A549 (cell line): ENCODE measurements at regions not wholly inside any gene's neighbourhood (a gene's known extent, or its start where the extent isn't known, plus 50 kb on each side); places are given as distances from the start of the nearest gene placed in this dataset.

Experiments used
- ATAC-seq, 2 experiments: fragments of 200-7000 bp in 1 of 2; fragments of >200 bp in 1 of 2; cut with Nextera tagmentation in 1 of 2; cut with Tn5 transposase in 1 of 2; 3 replicates each; pipeline versions ENCODE4 v1.8.0 to v1.9.1; 2018 to 2020; ENCODE audit warnings: mild to moderate bottlenecking in 1 of 2, moderate library complexity in 1 of 2
- CTCF ChIA-PET: fragments of 300-600 bp; sonication (Branson Sonifier 250); formaldehyde crosslinking; extraction: SDS; loops from one replicate; lab custom pipeline; 2021; ENCODE audit warnings: antibody characterized with exemption, inconsistent platforms; lab: Yijun Ruan, JAX
- POLR2A ChIA-PET: fragments of 350-600 bp; formaldehyde crosslinking; extraction: SDS; loops from one replicate; lab custom pipeline; 2021; ENCODE audit warnings: antibody characterized with exemption, inconsistent platforms; lab: Yijun Ruan, JAX
- DNase-seq, 2 experiments: peaks; one replicate each; pipeline versions ENCODE4 v3.0.0 to v3.0.0-alpha.2; 2011 to 2016; ENCODE audit warnings: low read depth in 1 of 2, low spot score in 1 of 2
- FAIRE-seq: peaks from 2 replicates; lab custom pipeline; 2011; peaks lifted over from hg19 to GRCh38; lab: Jason Lieb, UNC
- H3K27ac ChIP-seq, 2 experiments: fragments of >200 bp; sonication (Bioruptor Twin); formaldehyde crosslinking; 3 replicates each; pipeline ENCODE4 v1.5.1; 2016 to 2017
- H3K4me1 ChIP-seq: fragments of >200 bp; sonication (Bioruptor Twin); formaldehyde crosslinking; 3 replicates; pipeline ENCODE4 v1.6.1; 2016
- H3K4me2 ChIP-seq: fragments of >200 bp; sonication (Bioruptor Twin); formaldehyde crosslinking; 3 replicates; pipeline ENCODE4 v1.6.1; 2016
- H3K4me3 ChIP-seq: fragments of >200 bp; sonication (Bioruptor Twin); formaldehyde crosslinking; 3 replicates; pipeline ENCODE4 v1.5.1; 2016
- H3K9me3 ChIP-seq: fragments of >200 bp; sonication (Bioruptor Twin); formaldehyde crosslinking; 3 replicates; pipeline ENCODE4 v1.6.1; 2016
- BHLHE40 ChIP-seq: IDR thresholded peaks from 2 replicates; pipeline ENCODE4 v1.6.1; 2012; ENCODE audit warnings: low read depth, low read length, inconsistent platforms
- CBX2 ChIP-seq: fragments of 200-600 bp; sonication (generic); IDR thresholded peaks from 2 replicates; pipeline ENCODE4 v1.6.1; 2016; ENCODE audit warnings: low read depth, mild to moderate bottlenecking, borderline replicate concordance
- CBX8 ChIP-seq: fragments of 200-600 bp; sonication (generic); IDR thresholded peaks from 2 replicates; pipeline ENCODE4 v1.6.1; 2016
- CEBPB ChIP-seq, 2 experiments: fragments of >200 bp in 1 of 2; sonication (Bioruptor Twin) in 1 of 2; formaldehyde crosslinking in 1 of 2; IDR thresholded peaks; 2 replicates each; pipeline ENCODE4 v1.6.1; 2012 to 2016
- EHF ChIP-seq: fragments of 250-450 bp; sonication (Bioruptor Pico); IDR thresholded peaks from 2 replicates; pipeline ENCODE4 v1.5.0; 2020; ENCODE audit warnings: mild to moderate bottlenecking
- EP300 ChIP-seq, 2 experiments: fragments of >200 bp; sonication (Bioruptor Twin); formaldehyde crosslinking; IDR thresholded peaks; 2 replicates in 1 of 2; 3 replicates in 1 of 2; pipeline ENCODE4 v1.6.1; 2016 to 2017
- ESRRA ChIP-seq: fragments of 150-350 bp; IDR thresholded peaks from 2 replicates; pipeline ENCODE4 v1.6.1; 2014; ENCODE audit warnings: mild to moderate bottlenecking, low read length, borderline replicate concordance
- FOSB ChIP-seq: fragments of 250-450 bp; sonication (Bioruptor Pico); IDR thresholded peaks from 2 replicates; pipeline ENCODE4 v1.5.0; 2020; ENCODE audit warnings: mild to moderate bottlenecking, moderate library complexity
- HDAC2 ChIP-seq: fragments of 200-600 bp; sonication (generic); IDR thresholded peaks from 2 replicates; pipeline ENCODE4 v1.6.1; 2016
- HOXA7 ChIP-seq: fragments of 250-450 bp; sonication (Bioruptor Pico); IDR thresholded peaks from 2 replicates; pipeline ENCODE4 v1.5.0; 2020; ENCODE audit warnings: mild to moderate bottlenecking, moderate library complexity
- HOXB5 ChIP-seq: fragments of 250-450 bp; sonication (Bioruptor Pico); IDR thresholded peaks from 2 replicates; pipeline ENCODE4 v1.5.0; 2020; ENCODE audit warnings: mild to moderate bottlenecking, moderate library complexity
- MAFK ChIP-seq: fragments of 450-650 bp; IDR thresholded peaks from 2 replicates; pipeline ENCODE4 v1.6.1; 2014; ENCODE audit not compliant: partially characterized antibody
- NPAS2 ChIP-seq: fragments of 250-450 bp; sonication (Bioruptor Pico); IDR thresholded peaks from 2 replicates; pipeline ENCODE4 v1.8.0; 2022; ENCODE audit warnings: mild to moderate bottlenecking, moderate library complexity, borderline replicate concordance
- NR3C1 ChIP-seq: fragments of >200 bp; sonication (Bioruptor Twin); formaldehyde crosslinking; IDR thresholded peaks from 3 replicates; pipeline ENCODE4 v1.6.1; 2017
- POLR2A ChIP-seq: IDR thresholded peaks from 2 replicates; pipeline ENCODE4 v1.6.1; 2012; ENCODE audit warnings: mild to moderate bottlenecking, low read length
- RARB ChIP-seq: fragments of 250-450 bp; sonication (Bioruptor Pico); IDR thresholded peaks from 2 replicates; pipeline ENCODE4 v1.8.0; 2021; ENCODE audit warnings: mild to moderate bottlenecking, moderate library complexity
- RCOR1 ChIP-seq: fragments of 150-350 bp; IDR thresholded peaks from 2 replicates; pipeline ENCODE4 v1.6.1; 2014; ENCODE audit warnings: antibody characterized with exemption, low read length, low read depth
- TFCP2L1 ChIP-seq: fragments of 250-450 bp; sonication (Bioruptor Pico); IDR thresholded peaks from 2 replicates; pipeline ENCODE4 v1.5.0; 2021; ENCODE audit warnings: mild to moderate bottlenecking
- ZSCAN20 ChIP-seq: fragments of 250-450 bp; sonication (Bioruptor Pico); IDR thresholded peaks from 2 replicates; pipeline ENCODE4 v1.8.0; 2022; ENCODE audit warnings: mild to moderate bottlenecking, moderate library complexity
- WGBS: methylation state at CpG from one replicate; pipeline ENCODE4 v1.1.6; 2017; ENCODE audit errors: missing lambda C conversion rate; 5-methylcytosine and 5-hydroxymethylcytosine counted together
- TF ChIP-seq, protein P1 (sequence below): fragments of 250-450 bp; sonication (Bioruptor Pico); IDR thresholded peaks from 2 replicates; pipeline ENCODE4 v1.5.0; 2021; ENCODE audit warnings: mild to moderate bottlenecking, moderate library complexity, borderline replicate concordance
- TF ChIP-seq, protein P2 (sequence below): IDR thresholded peaks from 2 replicates; pipeline ENCODE4 v1.6.1; 2012; ENCODE audit warnings: low read depth, borderline replicate concordance
- TF ChIP-seq, protein P3 (sequence below): fragments of 150-350 bp; IDR thresholded peaks from 2 replicates; pipeline ENCODE4 v1.6.1; 2014; ENCODE audit warnings: low read depth, mild to moderate bottlenecking, low read length
- TF ChIP-seq, protein P4 (sequence below): fragments of 200-600 bp; sonication (generic); IDR thresholded peaks from 2 replicates; pipeline ENCODE4 v1.6.1; 2016; ENCODE audit warnings: antibody characterized with exemption, mild to moderate bottlenecking, moderate library complexity
- TF ChIP-seq, protein P5 (sequence below): fragments of 250-450 bp; sonication (Bioruptor Pico); IDR thresholded peaks from 2 replicates; pipeline ENCODE4 v1.5.0; 2020; ENCODE audit warnings: low read depth, mild to moderate bottlenecking, moderate library complexity

DNA sequence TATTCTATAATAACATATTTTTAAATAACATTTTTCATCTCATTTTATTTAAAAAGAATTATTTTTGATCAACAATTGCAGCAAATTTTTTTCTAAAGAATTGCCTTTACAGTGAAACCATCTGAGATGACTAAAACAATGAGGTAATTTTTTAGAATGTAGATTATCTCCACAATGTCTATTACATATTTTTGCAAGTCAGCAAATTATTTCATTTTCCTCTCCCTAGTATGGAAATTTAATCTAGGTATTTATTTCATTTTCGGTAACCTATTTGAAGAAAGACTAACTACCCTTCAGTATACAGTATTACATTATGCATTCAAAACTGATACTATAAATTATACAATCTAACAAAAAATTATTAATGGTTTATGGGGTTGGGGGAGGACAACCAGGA lies 213.2 kb upstream of the SP4 start:
- CTCF ChIA-PET, result no interaction called here
- no peak for ATAC-seq
- no peaks in the 10 kb centered on the region for H3K4me1 ChIP-seq
- POLR2A ChIA-PET, result no interaction called here
- 60% methylated on average over 1 of the region's 1 CpG for WGBS
- TF ChIP-seq MAFK, result peak; percentile 33
- TF ChIP-seq, protein P1, sequence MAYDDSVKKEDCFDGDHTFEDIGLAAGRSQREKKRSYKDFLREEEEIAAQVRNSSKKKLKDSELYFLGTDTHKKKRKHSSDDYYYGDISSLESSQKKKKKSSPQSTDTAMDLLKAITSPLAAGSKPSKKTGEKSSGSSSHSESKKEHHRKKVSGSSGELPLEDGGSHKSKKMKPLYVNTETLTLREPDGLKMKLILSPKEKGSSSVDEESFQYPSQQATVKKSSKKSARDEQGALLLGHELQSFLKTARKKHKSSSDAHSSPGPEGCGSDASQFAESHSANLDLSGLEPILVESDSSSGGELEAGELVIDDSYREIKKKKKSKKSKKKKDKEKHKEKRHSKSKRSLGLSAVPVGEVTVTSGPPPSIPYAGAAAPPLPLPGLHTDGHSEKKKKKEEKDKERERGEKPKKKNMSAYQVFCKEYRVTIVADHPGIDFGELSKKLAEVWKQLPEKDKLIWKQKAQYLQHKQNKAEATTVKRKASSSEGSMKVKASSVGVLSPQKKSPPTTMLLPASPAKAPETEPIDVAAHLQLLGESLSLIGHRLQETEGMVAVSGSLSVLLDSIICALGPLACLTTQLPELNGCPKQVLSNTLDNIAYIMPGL (CRISPR knock-in tag), result no peak
- no peaks in the 10 kb centered on the region for H3K9me3 ChIP-seq
- DNase-seq, result no peak
- no peak overlapping the region for H3K27ac ChIP-seq
- no peak for FAIRE-seq
- H3K4me2 ChIP-seq, result no peak overlapping the region
- H3K4me3 ChIP-seq, result no peak overlapping the region

DNA sequence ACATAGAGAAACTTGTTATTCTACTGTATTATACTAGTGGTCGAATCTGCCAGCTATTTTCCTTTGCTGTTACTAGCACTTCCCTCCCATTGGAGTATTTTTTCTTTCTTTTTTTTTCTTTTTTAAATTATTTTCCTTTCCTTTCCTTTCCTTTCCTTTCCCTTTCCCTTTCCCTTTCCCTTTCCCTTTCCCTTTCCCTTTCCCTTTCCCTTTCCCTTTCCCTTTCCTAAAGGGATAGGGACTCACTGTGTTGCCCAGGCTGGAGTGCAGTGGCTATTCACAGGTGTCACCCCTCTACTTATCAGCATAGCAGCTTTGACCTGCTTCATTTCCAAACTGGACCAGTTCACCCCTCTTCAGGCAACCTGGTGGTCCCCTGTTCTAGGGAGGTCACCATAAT lies 212.6 kb upstream of the SP4 start:
- Histone ChIP-seq H3K4me1 (no peaks in the 10 kb centered on the region), H3K9me3 (no peaks in the 10 kb centered on the region)
- no peak for DNase-seq
- TF ChIP-seq TFCP2L1 (CRISPR knock-in tag) (no peak), CBX8 (no peak), RCOR1 (no peak), FOSB (CRISPR knock-in tag) (no peak), NR3C1 (no peak), CBX2 (no peak), CEBPB (IDR thresholded peaks at IDR 0.05) (no peak)
- TF ChIP-seq, all 56 proteins: peak for 0
- FAIRE-seq (no peak), ATAC-seq (no peak)
- H3K27ac ChIP-seq, result no peak overlapping the region
- ChIA-PET CTCF (no interaction called here), POLR2A (no interaction called here)
- H3K4me3 ChIP-seq, result no peak overlapping the region
- H3K4me2 ChIP-seq, result no peak overlapping the region
- 3% methylated on average over 1 of the region's 1 CpG for WGBS

DNA sequence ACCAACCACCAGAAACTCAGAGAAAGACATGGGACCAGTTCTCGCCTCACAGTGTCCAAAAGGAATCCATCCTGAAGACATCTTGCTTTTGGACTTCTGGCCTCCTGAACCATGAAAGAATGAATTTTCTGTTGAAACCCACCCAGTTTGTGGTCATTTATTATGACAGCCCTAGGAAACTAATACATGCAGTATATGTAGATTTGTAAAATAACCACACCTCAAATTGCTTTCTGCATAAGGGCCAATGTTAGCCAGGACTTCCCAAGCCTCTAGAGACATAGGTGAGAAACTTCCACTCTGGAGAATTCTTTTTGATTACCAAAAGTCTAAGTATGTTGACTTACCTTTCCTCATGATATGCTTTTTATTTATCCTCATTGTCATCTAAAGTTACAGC lies 210.5 kb upstream of the SP4 start:
- H3K9me3 ChIP-seq, result no peaks in the 10 kb centered on the region
- no peaks in the 10 kb centered on the region for H3K4me1 ChIP-seq
- no peak for FAIRE-seq
- no peak for ATAC-seq
- DNase-seq, result no peak
- WGBS, result 14% methylated on average over 1 of the region's 1 CpG
- ChIA-PET CTCF (no interaction called here), POLR2A (no interaction called here)
- H3K4me3 ChIP-seq, result no peak overlapping the region
- no peak overlapping the region for H3K27ac ChIP-seq
- TF ChIP-seq, protein P2, sequence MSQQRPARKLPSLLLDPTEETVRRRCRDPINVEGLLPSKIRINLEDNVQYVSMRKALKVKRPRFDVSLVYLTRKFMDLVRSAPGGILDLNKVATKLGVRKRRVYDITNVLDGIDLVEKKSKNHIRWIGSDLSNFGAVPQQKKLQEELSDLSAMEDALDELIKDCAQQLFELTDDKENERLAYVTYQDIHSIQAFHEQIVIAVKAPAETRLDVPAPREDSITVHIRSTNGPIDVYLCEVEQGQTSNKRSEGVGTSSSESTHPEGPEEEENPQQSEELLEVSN, result no peak
- no peak for TF ChIP-seq EP300 (IDR thresholded peaks at IDR 0.05)
- TF ChIP-seq, protein P3, sequence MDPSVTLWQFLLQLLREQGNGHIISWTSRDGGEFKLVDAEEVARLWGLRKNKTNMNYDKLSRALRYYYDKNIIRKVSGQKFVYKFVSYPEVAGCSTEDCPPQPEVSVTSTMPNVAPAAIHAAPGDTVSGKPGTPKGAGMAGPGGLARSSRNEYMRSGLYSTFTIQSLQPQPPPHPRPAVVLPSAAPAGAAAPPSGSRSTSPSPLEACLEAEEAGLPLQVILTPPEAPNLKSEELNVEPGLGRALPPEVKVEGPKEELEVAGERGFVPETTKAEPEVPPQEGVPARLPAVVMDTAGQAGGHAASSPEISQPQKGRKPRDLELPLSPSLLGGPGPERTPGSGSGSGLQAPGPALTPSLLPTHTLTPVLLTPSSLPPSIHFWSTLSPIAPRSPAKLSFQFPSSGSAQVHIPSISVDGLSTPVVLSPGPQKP, result no peak
- TF ChIP-seq, protein P1 (CRISPR knock-in tag), result no peak
- no peak for TF ChIP-seq HOXA7
- no peak for TF ChIP-seq HOXB5 (CRISPR knock-in tag)
- TF ChIP-seq, protein P4, sequence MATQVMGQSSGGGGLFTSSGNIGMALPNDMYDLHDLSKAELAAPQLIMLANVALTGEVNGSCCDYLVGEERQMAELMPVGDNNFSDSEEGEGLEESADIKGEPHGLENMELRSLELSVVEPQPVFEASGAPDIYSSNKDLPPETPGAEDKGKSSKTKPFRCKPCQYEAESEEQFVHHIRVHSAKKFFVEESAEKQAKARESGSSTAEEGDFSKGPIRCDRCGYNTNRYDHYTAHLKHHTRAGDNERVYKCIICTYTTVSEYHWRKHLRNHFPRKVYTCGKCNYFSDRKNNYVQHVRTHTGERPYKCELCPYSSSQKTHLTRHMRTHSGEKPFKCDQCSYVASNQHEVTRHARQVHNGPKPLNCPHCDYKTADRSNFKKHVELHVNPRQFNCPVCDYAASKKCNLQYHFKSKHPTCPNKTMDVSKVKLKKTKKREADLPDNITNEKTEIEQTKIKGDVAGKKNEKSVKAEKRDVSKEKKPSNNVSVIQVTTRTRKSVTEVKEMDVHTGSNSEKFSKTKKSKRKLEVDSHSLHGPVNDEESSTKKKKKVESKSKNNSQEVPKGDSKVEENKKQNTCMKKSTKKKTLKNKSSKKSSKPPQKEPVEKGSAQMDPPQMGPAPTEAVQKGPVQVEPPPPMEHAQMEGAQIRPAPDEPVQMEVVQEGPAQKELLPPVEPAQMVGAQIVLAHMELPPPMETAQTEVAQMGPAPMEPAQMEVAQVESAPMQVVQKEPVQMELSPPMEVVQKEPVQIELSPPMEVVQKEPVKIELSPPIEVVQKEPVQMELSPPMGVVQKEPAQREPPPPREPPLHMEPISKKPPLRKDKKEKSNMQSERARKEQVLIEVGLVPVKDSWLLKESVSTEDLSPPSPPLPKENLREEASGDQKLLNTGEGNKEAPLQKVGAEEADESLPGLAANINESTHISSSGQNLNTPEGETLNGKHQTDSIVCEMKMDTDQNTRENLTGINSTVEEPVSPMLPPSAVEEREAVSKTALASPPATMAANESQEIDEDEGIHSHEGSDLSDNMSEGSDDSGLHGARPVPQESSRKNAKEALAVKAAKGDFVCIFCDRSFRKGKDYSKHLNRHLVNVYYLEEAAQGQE, result no peak
- TF ChIP-seq POLR2A, result no peak
- no peak for TF ChIP-seq EHF (CRISPR knock-in tag)
- no peak for TF ChIP-seq NPAS2
- TF ChIP-seq ZSCAN20 (CRISPR knock-in tag), result no peak
- no peak for TF ChIP-seq HDAC2
- no peak for TF ChIP-seq RARB (CRISPR knock-in tag)
- TF ChIP-seq TFCP2L1 (CRISPR knock-in tag), result no peak
- TF ChIP-seq MAFK, result no peak
- no peak for TF ChIP-seq ESRRA
- TF ChIP-seq, protein P5, sequence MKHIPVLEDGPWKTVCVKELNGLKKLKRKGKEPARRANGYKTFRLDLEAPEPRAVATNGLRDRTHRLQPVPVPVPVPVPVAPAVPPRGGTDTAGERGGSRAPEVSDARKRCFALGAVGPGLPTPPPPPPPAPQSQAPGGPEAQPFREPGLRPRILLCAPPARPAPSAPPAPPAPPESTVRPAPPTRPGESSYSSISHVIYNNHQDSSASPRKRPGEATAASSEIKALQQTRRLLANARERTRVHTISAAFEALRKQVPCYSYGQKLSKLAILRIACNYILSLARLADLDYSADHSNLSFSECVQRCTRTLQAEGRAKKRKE, result no peak
- TF ChIP-seq BHLHE40, result no peak
- no peak for TF ChIP-seq CEBPB (IDR thresholded peaks at IDR 0.05)
- no peak overlapping the region for H3K4me2 ChIP-seq
